Suprapubic skin (tissue), 3 donors: ENCODE measurements at regions not wholly inside any gene's neighbourhood (a gene's known extent, or its start where the extent isn't known, plus 50 kb on each side); places are given as distances from the start of the nearest gene placed in this dataset.

Experiments
- CTCF ChIP-seq, 2 donors: fragments of 200-600 bp in 1 of 2; fragments of 450-650 bp in 1 of 2; sonication (generic) in 1 of 2; IDR thresholded peaks; one replicate each; pipeline ENCODE4 v1.5.1; 2016 to 2019; ENCODE audit warnings: antibody characterized with exemption in 2 of 2, mild to moderate bottlenecking in 1 of 2, moderate library complexity in 1 of 2
- POLR2AphosphoS5 ChIP-seq, 3 donors: sonication (generic); formaldehyde crosslinking; IDR thresholded peaks; one replicate each; pipeline ENCODE4 v1.6.1; 2017; ENCODE audit warnings: antibody characterized with exemption in 3 of 3

- TF ChIP-seq POLR2AphosphoS5 (IDR thresholded peaks at IDR 0.05) (no peak), CTCF (IDR thresholded peaks at IDR 0.05) (no peak)
These were observed 330.5 kb downstream of the RAPGEF2 start for GRCh38 chr4:159433337-159433736.
